ENCODE measurements at regions not wholly inside any gene's neighbourhood (a gene's known extent, or its start where the extent isn't known, plus 50 kb on each side); places are given as distances from the start of the nearest gene placed in this dataset.

DNA sequence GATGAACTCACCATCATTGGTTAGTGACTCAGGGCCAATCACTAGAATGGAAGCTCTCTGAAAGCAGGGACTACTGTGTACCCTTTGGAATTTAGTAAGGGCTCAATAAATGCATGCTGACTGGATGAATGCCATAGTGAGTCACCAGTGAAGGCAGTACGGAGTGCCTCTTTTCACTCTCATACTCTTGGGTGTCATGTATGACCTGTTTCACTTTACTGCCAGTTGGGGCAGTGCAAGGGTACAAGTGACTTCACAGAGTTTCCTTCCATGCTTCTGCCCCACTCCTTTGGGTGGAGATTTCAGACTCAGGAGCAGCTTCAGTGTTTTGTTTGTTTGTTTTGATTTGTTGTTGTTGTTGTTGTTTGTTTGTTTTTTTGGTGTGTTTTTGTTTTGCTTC is 57.7 kb downstream of the SOX3 start:
- DNase-seq = no peak
- Mint-ChIP-seq H3K27me3 (no peaks in the 10 kb centered on the region), H3K4me1 (ENCODE audit: low read depth) (no peaks in the 10 kb centered on the region), H3K36me3 (ENCODE audit: low read depth) (no peaks in the 10 kb centered on the region), H3K4me3 (no peak overlapping the region), H3K27ac (no peak overlapping the region), H3K9me3 (peaks cover 2% of the 10 kb centered on the region)
- TF ChIP-seq, protein P1, sequence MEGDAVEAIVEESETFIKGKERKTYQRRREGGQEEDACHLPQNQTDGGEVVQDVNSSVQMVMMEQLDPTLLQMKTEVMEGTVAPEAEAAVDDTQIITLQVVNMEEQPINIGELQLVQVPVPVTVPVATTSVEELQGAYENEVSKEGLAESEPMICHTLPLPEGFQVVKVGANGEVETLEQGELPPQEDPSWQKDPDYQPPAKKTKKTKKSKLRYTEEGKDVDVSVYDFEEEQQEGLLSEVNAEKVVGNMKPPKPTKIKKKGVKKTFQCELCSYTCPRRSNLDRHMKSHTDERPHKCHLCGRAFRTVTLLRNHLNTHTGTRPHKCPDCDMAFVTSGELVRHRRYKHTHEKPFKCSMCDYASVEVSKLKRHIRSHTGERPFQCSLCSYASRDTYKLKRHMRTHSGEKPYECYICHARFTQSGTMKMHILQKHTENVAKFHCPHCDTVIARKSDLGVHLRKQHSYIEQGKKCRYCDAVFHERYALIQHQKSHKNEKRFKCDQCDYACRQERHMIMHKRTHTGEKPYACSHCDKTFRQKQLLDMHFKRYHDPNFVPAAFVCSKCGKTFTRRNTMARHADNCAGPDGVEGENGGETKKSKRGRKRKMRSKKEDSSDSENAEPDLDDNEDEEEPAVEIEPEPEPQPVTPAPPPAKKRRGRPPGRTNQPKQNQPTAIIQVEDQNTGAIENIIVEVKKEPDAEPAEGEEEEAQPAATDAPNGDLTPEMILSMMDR (IDR thresholded peaks at IDR 0.05) = no peak
- H3K36me3 ChIP-seq (ENCODE audit: insufficient read depth, low read length) = no peaks in the 10 kb centered on the region
- H3K9me3 ChIP-seq (ENCODE audit: control insufficient read depth in 1 of 2, insufficient read depth in 1 of 2, low read length in 2 of 2) = peaks cover 0 to 4% of the 10 kb centered on the region in 2 experiments
- peaks cover 0 to 2% of the 10 kb centered on the region in 2 experiments for H3K27me3 ChIP-seq (ENCODE audit: control insufficient read depth in 1 of 2, insufficient read depth in 2 of 2, low read length in 2 of 2)
- ChIA-PET CTCF (no interaction called here), POLR2A (no interaction called here)
- intact Hi-C loops (cut with DNase I, micrococcal nuclease) = no loop called here
- no peak overlapping the region for H3K27ac ChIP-seq (ENCODE audit: low read depth in 1 of 2, low read length in 2 of 2)
- no peak overlapping the region for H3K4me3 ChIP-seq (ENCODE audit: low read length)
- no peaks in the 10 kb centered on the region for H3K4me1 ChIP-seq (ENCODE audit: insufficient read depth, low read length)
- ATAC-seq (ENCODE audit: poor library complexity) = no peak

DNA sequence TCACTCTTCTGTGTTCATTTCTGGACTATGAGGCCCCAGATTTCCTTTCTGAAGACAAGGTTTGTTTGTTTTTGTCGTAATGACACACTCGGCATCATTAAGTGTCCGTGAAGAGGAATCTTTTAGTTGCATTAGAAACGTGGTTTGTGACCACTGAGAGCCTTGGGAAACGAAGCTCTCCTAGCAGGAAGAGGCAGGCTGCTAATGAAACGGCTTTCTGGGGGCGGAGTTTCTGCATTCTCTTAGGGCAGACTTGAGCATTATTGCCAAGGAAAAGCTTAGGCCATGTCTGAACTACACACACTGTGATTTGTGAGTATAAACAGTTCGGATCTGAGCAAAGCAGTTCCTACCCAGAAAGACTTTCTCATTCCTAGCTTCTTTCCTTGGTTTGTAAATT is 64.0 kb downstream of the SOX3 start:
- no peak overlapping the region for H3K27ac ChIP-seq (ENCODE audit: low read depth in 1 of 2, low read length in 2 of 2)
- Mint-ChIP-seq H3K9me3 (peaks cover 2% of the 10 kb centered on the region), H3K27ac (no peak overlapping the region), H3K4me3 (no peak overlapping the region), H3K36me3 (ENCODE audit: low read depth) (no peaks in the 10 kb centered on the region), H3K27me3 (peaks cover 9% of the 10 kb centered on the region), H3K4me1 (ENCODE audit: low read depth) (no peaks in the 10 kb centered on the region)
- intact Hi-C loops (cut with DNase I, micrococcal nuclease) = no loop called here
- CTCF ChIA-PET = no interaction called here
- no peaks in the 10 kb centered on the region for H3K36me3 ChIP-seq (ENCODE audit: insufficient read depth, low read length)
- peaks cover 0 to 8% of the 10 kb centered on the region in 2 experiments for H3K9me3 ChIP-seq (ENCODE audit: control insufficient read depth in 1 of 2, insufficient read depth in 1 of 2, low read length in 2 of 2)
- no peaks in the 10 kb centered on the region for H3K4me1 ChIP-seq (ENCODE audit: insufficient read depth, low read length)
- TF ChIP-seq, protein P1 (IDR thresholded peaks at IDR 0.05) = no peak
- H3K27me3 ChIP-seq (ENCODE audit: control insufficient read depth in 1 of 2, insufficient read depth in 2 of 2, low read length in 2 of 2) = peaks cover 0 to 2% of the 10 kb centered on the region in 2 experiments
- no peak for DNase-seq
- no peak for ATAC-seq (ENCODE audit: poor library complexity)
- H3K4me3 ChIP-seq (ENCODE audit: low read length) = no peak overlapping the region
- POLR2A ChIA-PET = no interaction called here

DNA sequence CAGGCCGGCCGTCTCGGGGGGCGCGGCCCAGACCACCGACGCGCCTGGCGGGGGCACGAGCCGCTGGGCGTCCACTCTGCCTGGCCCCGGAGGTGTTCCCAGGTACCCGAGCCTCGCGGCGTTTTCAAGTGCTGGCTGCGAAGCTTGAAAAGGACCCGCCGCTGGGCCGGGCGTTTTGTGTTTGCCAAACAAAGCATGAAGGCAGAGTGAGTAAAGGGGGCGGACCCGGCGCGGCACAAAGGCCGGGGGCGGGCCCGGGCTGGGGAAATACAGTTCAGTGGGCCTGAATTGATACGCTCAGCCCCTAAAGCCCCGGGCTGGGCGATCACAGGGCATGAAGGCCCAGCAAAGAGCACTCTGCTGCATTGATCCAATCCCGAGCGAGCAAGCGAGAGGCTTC is 65.4 kb downstream of the SOX3 start:
- DNase-seq (no peak), ATAC-seq (ENCODE audit: poor library complexity) (no peak)
- no peaks in the 10 kb centered on the region for H3K36me3 ChIP-seq (ENCODE audit: insufficient read depth, low read length)
- peaks cover 0 to 8% of the 10 kb centered on the region in 2 experiments for H3K9me3 ChIP-seq (ENCODE audit: control insufficient read depth in 1 of 2, insufficient read depth in 1 of 2, low read length in 2 of 2)
- Mint-ChIP-seq H3K4me3 (no peak overlapping the region), H3K36me3 (ENCODE audit: low read depth) (no peaks in the 10 kb centered on the region), H3K9me3 (peaks cover 2% of the 10 kb centered on the region), H3K27me3 (peaks cover 9% of the 10 kb centered on the region), H3K4me1 (ENCODE audit: low read depth) (no peaks in the 10 kb centered on the region), H3K27ac (no peak overlapping the region)
- ChIA-PET POLR2A (no interaction called here), CTCF (no interaction called here)
- no peak overlapping the region for H3K27ac ChIP-seq (ENCODE audit: low read depth in 1 of 2, low read length in 2 of 2)
- TF ChIP-seq, protein P1 (IDR thresholded peaks at IDR 0.05) = no peak
- no peaks in the 10 kb centered on the region for H3K4me1 ChIP-seq (ENCODE audit: insufficient read depth, low read length)
- H3K4me3 ChIP-seq (ENCODE audit: low read length) = no peak overlapping the region
- peaks cover 0 to 2% of the 10 kb centered on the region in 2 experiments for H3K27me3 ChIP-seq (ENCODE audit: control insufficient read depth in 1 of 2, insufficient read depth in 2 of 2, low read length in 2 of 2)
- intact Hi-C loops (cut with DNase I, micrococcal nuclease) = no loop called here
